Spleen (tissue), 7 donors: ENCODE measurements at regions not wholly inside any gene's neighbourhood (a gene's known extent, or its start where the extent isn't known, plus 50 kb on each side); places are given as distances from the start of the nearest gene placed in this dataset.

Experiments
- POLR2A ChIP-seq, 3 donors: fragments of 450-650 bp; IDR thresholded peaks; one replicate each; pipeline ENCODE4 v1.5.1; 2017; ENCODE audit warnings: antibody characterized with exemption in 3 of 3, mild to moderate bottlenecking in 1 of 3
- POLR2AphosphoS5 ChIP-seq, 3 donors: sonication (generic); formaldehyde crosslinking; IDR thresholded peaks; one replicate each; pipeline ENCODE4 v1.5.1; 2017; ENCODE audit warnings: antibody characterized with exemption in 3 of 3
- TF ChIP-seq, protein P1 (sequence below), 11 experiments: fragments of 200-600 bp in 7 of 11; fragments of 450-650 bp in 4 of 11; sonication (generic) in 4 of 11; IDR thresholded peaks in 8 of 11; conservative IDR thresholded peaks in 3 of 11; 1 replicate in 7 of 11; 2 replicates in 4 of 11; pipeline versions ENCODE4 v1.4.0 to v1.8.0; 2016 to 2021; ENCODE audit warnings: antibody characterized with exemption in 11 of 11, inconsistent platforms in 4 of 11, mild to moderate bottlenecking in 1 of 11
- donor health status: DM: no; HTN: no; CAD: no; lungs with moderate emphysema.
- donor health status: DM: no; HTN: no; CAD: no.
- donor health status: DM: no; HTN: no; CAD: no.

GRCh38 chr15:45873781-45874180, 239.0 kb downstream of the SQOR start:
- TF ChIP-seq POLR2A (IDR thresholded peaks at IDR 0.05) (no peak), POLR2AphosphoS5 (IDR thresholded peaks at IDR 0.05) (no peak)
- TF ChIP-seq, protein P1, sequence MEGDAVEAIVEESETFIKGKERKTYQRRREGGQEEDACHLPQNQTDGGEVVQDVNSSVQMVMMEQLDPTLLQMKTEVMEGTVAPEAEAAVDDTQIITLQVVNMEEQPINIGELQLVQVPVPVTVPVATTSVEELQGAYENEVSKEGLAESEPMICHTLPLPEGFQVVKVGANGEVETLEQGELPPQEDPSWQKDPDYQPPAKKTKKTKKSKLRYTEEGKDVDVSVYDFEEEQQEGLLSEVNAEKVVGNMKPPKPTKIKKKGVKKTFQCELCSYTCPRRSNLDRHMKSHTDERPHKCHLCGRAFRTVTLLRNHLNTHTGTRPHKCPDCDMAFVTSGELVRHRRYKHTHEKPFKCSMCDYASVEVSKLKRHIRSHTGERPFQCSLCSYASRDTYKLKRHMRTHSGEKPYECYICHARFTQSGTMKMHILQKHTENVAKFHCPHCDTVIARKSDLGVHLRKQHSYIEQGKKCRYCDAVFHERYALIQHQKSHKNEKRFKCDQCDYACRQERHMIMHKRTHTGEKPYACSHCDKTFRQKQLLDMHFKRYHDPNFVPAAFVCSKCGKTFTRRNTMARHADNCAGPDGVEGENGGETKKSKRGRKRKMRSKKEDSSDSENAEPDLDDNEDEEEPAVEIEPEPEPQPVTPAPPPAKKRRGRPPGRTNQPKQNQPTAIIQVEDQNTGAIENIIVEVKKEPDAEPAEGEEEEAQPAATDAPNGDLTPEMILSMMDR (IDR thresholded peaks at IDR 0.05 in 8 of 11, conservative IDR thresholded peaks at IDR 0.05 in 3 of 11), result no peak
